K562 (cell line): ENCODE measurements at regions not wholly inside any gene's neighbourhood (a gene's known extent, or its start where the extent isn't known, plus 50 kb on each side); places are given as distances from the start of the nearest gene placed in this dataset.

Source experiments
- ATAC-seq: fragments of 200-7000 bp; cut with Tn5 transposase; 3 replicates; pipeline ENCODE4 v1.9.1; 2020; ENCODE audit warnings: moderate library complexity
- BruUV-seq: library from RNA; stranded (reverse); fragments of 400-500 nt; replicated peaks from 2 replicates; lab custom pipeline; 2021; lab: Mats Ljungman, UMichigan
- CTCF ChIA-PET: fragments of 300-600 bp; formaldehyde crosslinking; extraction: SDS; loops from one replicate; lab custom pipeline; 2021; ENCODE audit warnings: low intra/inter-chr PET ratio; lab: Yijun Ruan, JAX
- POLR2A ChIA-PET: fragments of 300-600, 350-650 bp; sonication (Branson Sonifier 250); formaldehyde crosslinking; extraction: SDS; loops from one replicate; lab custom pipeline; 2021; ENCODE audit warnings: antibody characterized with exemption, inconsistent platforms; lab: Yijun Ruan, JAX
- DNase-seq, 4 experiments: peaks; one replicate each; pipeline versions ENCODE4 v3.0.0 to v3.0.0-alpha.2; 2011 to 2018; ENCODE audit warnings: low spot score in 3 of 4, mixed read lengths in 3 of 4; ENCODE audit errors: extremely low read depth in 1 of 4
- FAIRE-seq: peaks from 2 replicates; lab custom pipeline; 2011; peaks lifted over from hg19 to GRCh38; lab: Jason Lieb, UNC
- H2AFZ ChIP-seq: 2 replicates; pipeline ENCODE4 v1.6.0; 2011; ENCODE audit warnings: low read depth, low read length, control low read depth, inconsistent platforms
- H3K27ac ChIP-seq: fragments of 200-600 bp; 3 replicates; pipeline ENCODE4 v1.8.0; 2011; ENCODE audit warnings: low read depth, mild to moderate bottlenecking, control low read depth, inconsistent platforms, low read length, moderate library complexity, mixed read lengths; ENCODE audit errors: extremely low read depth
- H3K27me3 ChIP-seq, 2 experiments: fragments of 300-600 bp in 1 of 2; 2 replicates in 1 of 2; 3 replicates in 1 of 2; pipeline versions ENCODE4 v1.6.0 to v1.8.0; 2011; ENCODE audit warnings: inconsistent platforms in 2 of 2, low read length in 2 of 2, mild to moderate bottlenecking in 1 of 2, mixed read lengths in 1 of 2, moderate library complexity in 1 of 2; ENCODE audit not compliant: control insufficient read depth in 2 of 2, insufficient read depth in 2 of 2
- H3K36me3 ChIP-seq: fragments of 300-600 bp; 3 replicates; pipeline ENCODE4 v1.8.0; 2011; ENCODE audit warnings: mild to moderate bottlenecking, low read length, inconsistent platforms; ENCODE audit not compliant: control insufficient read depth, insufficient read depth
- H3K4me1 ChIP-seq, 2 experiments: fragments of 200-600 bp in 1 of 2; replicated peaks in 1 of 2; 2 replicates in 1 of 2; 3 replicates in 1 of 2; pipeline versions ENCODE4 v1.5.1 to v1.8.0; 2011; ENCODE audit warnings: inconsistent platforms in 2 of 2, low read length in 2 of 2, mild to moderate bottlenecking in 1 of 2, mixed read lengths in 1 of 2, moderate library complexity in 1 of 2; ENCODE audit not compliant: control insufficient read depth in 2 of 2, insufficient read depth in 2 of 2
- H3K4me2 ChIP-seq: 2 replicates; pipeline ENCODE4 v1.6.1; 2011; ENCODE audit warnings: low read length, control low read depth, inconsistent platforms, mixed read lengths; ENCODE audit not compliant: insufficient read depth
- H3K4me3 ChIP-seq: fragments of 200-600 bp; sonication (generic), shearing (Covaris generic); 2 replicates; pipeline ENCODE4 v1.5.1; 2016; ENCODE audit warnings: control low read depth, inconsistent platforms
- H3K79me2 ChIP-seq: fragments of 200-600 bp; 3 replicates; pipeline ENCODE4 v1.8.0; 2011; ENCODE audit warnings: low read length, inconsistent platforms; ENCODE audit not compliant: control insufficient read depth, insufficient read depth
- H3K9ac ChIP-seq, 2 experiments: 2 replicates each; pipeline versions ENCODE4 v1.6.0 to v1.6.1; 2011; ENCODE audit warnings: low read depth in 2 of 2, low read length in 2 of 2, control low read depth in 1 of 2, inconsistent platforms in 1 of 2, mild to moderate bottlenecking in 1 of 2, mixed read lengths in 1 of 2; ENCODE audit not compliant: insufficient read depth in 1 of 2
- H3K9me1 ChIP-seq: one replicate; pipeline ENCODE4 v1.6.0; 2011; ENCODE audit warnings: inconsistent platforms, mild to moderate bottlenecking, low read length, moderate library complexity; ENCODE audit not compliant: control insufficient read depth, insufficient read depth
- H3K9me3 ChIP-seq: replicated peaks from 2 replicates; pipeline ENCODE4 v1.5.1; 2011; ENCODE audit warnings: low read depth, low read length, inconsistent platforms; ENCODE audit not compliant: control insufficient read depth, insufficient read depth
- H4K20me1 ChIP-seq: replicated peaks from 2 replicates; pipeline ENCODE4 v1.6.1; 2011; ENCODE audit warnings: low read length, inconsistent platforms, mixed read lengths; ENCODE audit not compliant: control insufficient read depth, insufficient read depth
- CSDE1 ChIP-seq, 2 experiments: fragments of 450-650 bp; IDR thresholded peaks; 2 replicates each; pipeline ENCODE4 v1.6.1; 2016; ENCODE audit warnings: mild to moderate bottlenecking in 1 of 2
- DACH1 ChIP-seq: fragments of 450-650 bp; IDR thresholded peaks from 2 replicates; pipeline ENCODE4 v1.6.1; 2018; ENCODE audit not compliant: partially characterized antibody
- GATA2 ChIP-seq: sonication (generic); formaldehyde crosslinking; IDR thresholded peaks from 2 replicates; pipeline ENCODE4 v1.4.0; 2020; ENCODE audit warnings: mild to moderate bottlenecking, missing genetic modification reagents
- HNRNPL ChIP-seq: fragments of 200-400 bp; formaldehyde crosslinking; IDR thresholded peaks from 2 replicates; pipeline ENCODE4 v1.6.1; 2017; ENCODE audit warnings: low read depth, mild to moderate bottlenecking, low read length
- NFE2L1 ChIP-seq: fragments of 450-650 bp; IDR thresholded peaks from 2 replicates; pipeline ENCODE4 v1.6.1; 2016; ENCODE audit warnings: missing genetic modification characterization, low read depth, mild to moderate bottlenecking, missing compliant biosample characterization, moderate library complexity, borderline replicate concordance
- POLR3G ChIP-seq: IDR thresholded peaks from 2 replicates; pipeline ENCODE4 v1.6.1; 2011; ENCODE audit not compliant: insufficient read length, insufficient replicate concordance; ENCODE audit errors: extremely low read depth
- RBM15 ChIP-seq: fragments of 200-400 bp; formaldehyde crosslinking; IDR thresholded peaks from 2 replicates; pipeline ENCODE4 v1.6.1; 2018; ENCODE audit warnings: mild to moderate bottlenecking, low read length, moderate library complexity; ENCODE audit not compliant: insufficient read depth
- TCF7L2 ChIP-seq: fragments of 150-350 bp; IDR thresholded peaks from 2 replicates; pipeline ENCODE4 v1.6.1; 2016; ENCODE audit warnings: low read depth, mild to moderate bottlenecking, low read length, moderate library complexity
- WGBS: fragments of 100-300 bp; shearing (Covaris generic); methylation state at CpG from one replicate; pipeline ENCODE4 v1.1.6; 2016; ENCODE audit warnings: low coverage, mixed read lengths; ENCODE audit not compliant: insufficient coverage; ENCODE audit errors: missing lambda C conversion rate; 5-methylcytosine and 5-hydroxymethylcytosine counted together
- in situ Hi-C: fragments of 300-500 bp; cut with MboI; formaldehyde crosslinking; loops from 4 replicates; pipeline ENCODE4 v1.15.0; 2018; ENCODE audit warnings: inconsistent platforms, mixed read lengths
- intact Hi-C: fragments of 100-400 bp; cut with micrococcal nuclease; formaldehyde crosslinking; loops from 2 replicates; pipeline ENCODE4 v1.14.2; 2022
- TF ChIP-seq, protein P1 (sequence below): sonication (generic); formaldehyde crosslinking; IDR thresholded peaks from 2 replicates; pipeline ENCODE4 v1.8.1; 2023; ENCODE audit warnings: mild to moderate bottlenecking, missing genetic modification reagents, moderate library complexity
- TF ChIP-seq, protein P2 (sequence below): fragments of 250-450 bp; sonication (Bioruptor Pico); IDR thresholded peaks from 2 replicates; pipeline ENCODE4 v1.4.0; 2020
- TF ChIP-seq, protein P3 (sequence below): fragments of 200-400 bp; formaldehyde crosslinking; IDR thresholded peaks from 2 replicates; pipeline ENCODE4 v1.6.1; 2017; ENCODE audit warnings: mild to moderate bottlenecking, low read depth, low read length, moderate library complexity
- TF ChIP-seq, protein P4 (sequence below), 2 experiments: fragments of 250-450 bp in 1 of 2; fragments of 450-650 bp in 1 of 2; sonication (Bioruptor Pico) in 1 of 2; IDR thresholded peaks; 2 replicates each; pipeline versions ENCODE4 v1.6.1 to v1.8.0; 2016 to 2021; ENCODE audit warnings: mild to moderate bottlenecking in 2 of 2, moderate library complexity in 2 of 2, missing compliant biosample characterization in 1 of 2, missing genetic modification characterization in 1 of 2

DNA sequence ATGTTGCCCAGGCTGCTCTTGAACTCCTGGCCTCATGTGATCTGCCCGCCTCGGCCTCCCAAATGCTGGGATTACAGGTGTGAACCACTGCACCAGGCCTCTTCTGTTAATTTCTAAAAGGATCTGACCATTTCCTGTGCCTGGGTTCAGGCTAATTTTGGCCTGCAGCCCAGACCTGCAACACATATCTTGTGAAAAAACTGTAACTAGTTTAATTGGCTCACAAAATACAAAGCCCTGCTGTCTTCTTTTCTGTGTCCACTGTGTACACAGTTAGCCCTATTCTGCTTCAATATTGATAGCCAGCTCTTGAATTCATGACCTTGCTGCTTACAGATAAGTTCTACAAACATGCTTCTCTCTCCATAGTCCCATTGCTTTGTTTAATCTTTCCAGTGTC, 753.5 kb downstream of the PDHA2 start:
- H3K36me3 ChIP-seq = no peaks in the 10 kb centered on the region
- H2AFZ ChIP-seq = no peak overlapping the region
- ChIA-PET POLR2A (no interaction called here), CTCF (no interaction called here)
- BruUV-seq = no TSS peak
- H3K9ac ChIP-seq = no peak overlapping the region
- H3K4me2 ChIP-seq = no peak overlapping the region
- 0% methylated on average over 2 of the region's 2 CpGs for WGBS
- FAIRE-seq (no peak), DNase-seq (no peak), ATAC-seq (no peak)
- intact Hi-C loops = no loop called here
- no peaks in the 10 kb centered on the region for H3K4me1 ChIP-seq
- in situ Hi-C loops = no loop called here
- no peaks in the 10 kb centered on the region for H3K9me3 ChIP-seq
- no peak overlapping the region for H3K27ac ChIP-seq
- H3K9me1 ChIP-seq = no peaks in the 10 kb centered on the region
- no peak overlapping the region for H3K4me3 ChIP-seq
- H3K27me3 ChIP-seq = no peaks in the 10 kb centered on the region
- H4K20me1 ChIP-seq = no peaks in the 10 kb centered on the region
- no peaks in the 10 kb centered on the region for H3K79me2 ChIP-seq
- TF ChIP-seq HNRNPL (no peak), TCF7L2 (no peak), NFE2L1 (tag) (no peak), GATA2 (no peak), DACH1 (no peak), RBM15 (no peak), CSDE1 (IDR thresholded peaks at IDR 0.05) (no peak), POLR3G (no peak)
- TF ChIP-seq, protein P1, sequence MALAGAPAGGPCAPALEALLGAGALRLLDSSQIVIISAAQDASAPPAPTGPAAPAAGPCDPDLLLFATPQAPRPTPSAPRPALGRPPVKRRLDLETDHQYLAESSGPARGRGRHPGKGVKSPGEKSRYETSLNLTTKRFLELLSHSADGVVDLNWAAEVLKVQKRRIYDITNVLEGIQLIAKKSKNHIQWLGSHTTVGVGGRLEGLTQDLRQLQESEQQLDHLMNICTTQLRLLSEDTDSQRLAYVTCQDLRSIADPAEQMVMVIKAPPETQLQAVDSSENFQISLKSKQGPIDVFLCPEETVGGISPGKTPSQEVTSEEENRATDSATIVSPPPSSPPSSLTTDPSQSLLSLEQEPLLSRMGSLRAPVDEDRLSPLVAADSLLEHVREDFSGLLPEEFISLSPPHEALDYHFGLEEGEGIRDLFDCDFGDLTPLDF (CRISPR knock-in tag) = no peak
- TF ChIP-seq, protein P2, sequence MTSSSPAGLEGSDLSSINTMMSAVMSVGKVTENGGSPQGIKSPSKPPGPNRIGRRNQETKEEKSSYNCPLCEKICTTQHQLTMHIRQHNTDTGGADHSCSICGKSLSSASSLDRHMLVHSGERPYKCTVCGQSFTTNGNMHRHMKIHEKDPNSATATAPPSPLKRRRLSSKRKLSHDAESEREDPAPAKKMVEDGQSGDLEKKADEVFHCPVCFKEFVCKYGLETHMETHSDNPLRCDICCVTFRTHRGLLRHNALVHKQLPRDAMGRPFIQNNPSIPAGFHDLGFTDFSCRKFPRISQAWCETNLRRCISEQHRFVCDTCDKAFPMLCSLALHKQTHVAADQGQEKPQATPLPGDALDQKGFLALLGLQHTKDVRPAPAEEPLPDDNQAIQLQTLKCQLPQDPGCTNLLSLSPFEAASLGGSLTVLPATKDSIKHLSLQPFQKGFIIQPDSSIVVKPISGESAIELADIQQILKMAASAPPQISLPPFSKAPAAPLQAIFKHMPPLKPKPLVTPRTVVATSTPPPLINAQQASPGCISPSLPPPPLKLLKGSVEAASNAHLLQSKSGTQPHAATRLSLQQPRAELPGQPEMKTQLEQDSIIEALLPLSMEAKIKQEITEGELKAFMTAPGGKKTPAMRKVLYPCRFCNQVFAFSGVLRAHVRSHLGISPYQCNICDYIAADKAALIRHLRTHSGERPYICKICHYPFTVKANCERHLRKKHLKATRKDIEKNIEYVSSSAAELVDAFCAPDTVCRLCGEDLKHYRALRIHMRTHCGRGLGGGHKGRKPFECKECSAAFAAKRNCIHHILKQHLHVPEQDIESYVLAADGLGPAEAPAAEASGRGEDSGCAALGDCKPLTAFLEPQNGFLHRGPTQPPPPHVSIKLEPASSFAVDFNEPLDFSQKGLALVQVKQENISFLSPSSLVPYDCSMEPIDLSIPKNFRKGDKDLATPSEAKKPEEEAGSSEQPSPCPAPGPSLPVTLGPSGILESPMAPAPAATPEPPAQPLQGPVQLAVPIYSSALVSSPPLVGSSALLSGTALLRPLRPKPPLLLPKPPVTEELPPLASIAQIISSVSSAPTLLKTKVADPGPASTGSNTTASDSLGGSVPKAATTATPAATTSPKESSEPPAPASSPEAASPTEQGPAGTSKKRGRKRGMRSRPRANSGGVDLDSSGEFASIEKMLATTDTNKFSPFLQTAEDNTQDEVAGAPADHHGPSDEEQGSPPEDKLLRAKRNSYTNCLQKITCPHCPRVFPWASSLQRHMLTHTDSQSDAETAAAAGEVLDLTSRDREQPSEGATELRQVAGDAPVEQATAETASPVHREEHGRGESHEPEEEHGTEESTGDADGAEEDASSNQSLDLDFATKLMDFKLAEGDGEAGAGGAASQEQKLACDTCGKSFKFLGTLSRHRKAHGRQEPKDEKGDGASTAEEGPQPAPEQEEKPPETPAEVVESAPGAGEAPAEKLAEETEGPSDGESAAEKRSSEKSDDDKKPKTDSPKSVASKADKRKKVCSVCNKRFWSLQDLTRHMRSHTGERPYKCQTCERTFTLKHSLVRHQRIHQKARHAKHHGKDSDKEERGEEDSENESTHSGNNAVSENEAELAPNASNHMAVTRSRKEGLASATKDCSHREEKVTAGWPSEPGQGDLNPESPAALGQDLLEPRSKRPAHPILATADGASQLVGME (CRISPR knock-in tag) = no peak
- TF ChIP-seq, protein P3, sequence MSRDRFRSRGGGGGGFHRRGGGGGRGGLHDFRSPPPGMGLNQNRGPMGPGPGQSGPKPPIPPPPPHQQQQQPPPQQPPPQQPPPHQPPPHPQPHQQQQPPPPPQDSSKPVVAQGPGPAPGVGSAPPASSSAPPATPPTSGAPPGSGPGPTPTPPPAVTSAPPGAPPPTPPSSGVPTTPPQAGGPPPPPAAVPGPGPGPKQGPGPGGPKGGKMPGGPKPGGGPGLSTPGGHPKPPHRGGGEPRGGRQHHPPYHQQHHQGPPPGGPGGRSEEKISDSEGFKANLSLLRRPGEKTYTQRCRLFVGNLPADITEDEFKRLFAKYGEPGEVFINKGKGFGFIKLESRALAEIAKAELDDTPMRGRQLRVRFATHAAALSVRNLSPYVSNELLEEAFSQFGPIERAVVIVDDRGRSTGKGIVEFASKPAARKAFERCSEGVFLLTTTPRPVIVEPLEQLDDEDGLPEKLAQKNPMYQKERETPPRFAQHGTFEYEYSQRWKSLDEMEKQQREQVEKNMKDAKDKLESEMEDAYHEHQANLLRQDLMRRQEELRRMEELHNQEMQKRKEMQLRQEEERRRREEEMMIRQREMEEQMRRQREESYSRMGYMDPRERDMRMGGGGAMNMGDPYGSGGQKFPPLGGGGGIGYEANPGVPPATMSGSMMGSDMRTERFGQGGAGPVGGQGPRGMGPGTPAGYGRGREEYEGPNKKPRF = no peak
- TF ChIP-seq, protein P4, sequence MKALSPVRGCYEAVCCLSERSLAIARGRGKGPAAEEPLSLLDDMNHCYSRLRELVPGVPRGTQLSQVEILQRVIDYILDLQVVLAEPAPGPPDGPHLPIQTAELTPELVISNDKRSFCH (CRISPR knock-in tag; IDR thresholded peaks at IDR 0.05) = no peak
- TF ChIP-seq, protein P4 (tag; IDR thresholded peaks at IDR 0.05) = no peak
